HepG2 (cell line): ENCODE measurements at regions not wholly inside any gene's neighbourhood (a gene's known extent, or its start where the extent isn't known, plus 50 kb on each side); places are given as distances from the start of the nearest gene placed in this dataset.

Experiments used
- REXO4 ChIP-seq: sonication (generic); formaldehyde crosslinking; IDR thresholded peaks from 2 replicates; pipeline ENCODE4 v1.8.0; 2022; ENCODE audit warnings: missing genetic modification reagents, mild to moderate bottlenecking, borderline replicate concordance
- ZNF224 ChIP-seq: sonication (generic); formaldehyde crosslinking; IDR thresholded peaks from 2 replicates; pipeline ENCODE4 v1.5.0; 2020; ENCODE audit warnings: mild to moderate bottlenecking, missing genetic modification reagents
- ZNF660 ChIP-seq: sonication (generic); formaldehyde crosslinking; IDR thresholded peaks from 2 replicates; pipeline ENCODE4 v1.5.1; 2020; ENCODE audit warnings: mild to moderate bottlenecking, low read depth, missing genetic modification reagents, borderline replicate concordance
- TF ChIP-seq, protein P1 (sequence below): fragments of 450-650 bp; IDR thresholded peaks from 2 replicates; pipeline ENCODE4 v1.6.1; 2017; ENCODE audit warnings: mild to moderate bottlenecking

DNA sequence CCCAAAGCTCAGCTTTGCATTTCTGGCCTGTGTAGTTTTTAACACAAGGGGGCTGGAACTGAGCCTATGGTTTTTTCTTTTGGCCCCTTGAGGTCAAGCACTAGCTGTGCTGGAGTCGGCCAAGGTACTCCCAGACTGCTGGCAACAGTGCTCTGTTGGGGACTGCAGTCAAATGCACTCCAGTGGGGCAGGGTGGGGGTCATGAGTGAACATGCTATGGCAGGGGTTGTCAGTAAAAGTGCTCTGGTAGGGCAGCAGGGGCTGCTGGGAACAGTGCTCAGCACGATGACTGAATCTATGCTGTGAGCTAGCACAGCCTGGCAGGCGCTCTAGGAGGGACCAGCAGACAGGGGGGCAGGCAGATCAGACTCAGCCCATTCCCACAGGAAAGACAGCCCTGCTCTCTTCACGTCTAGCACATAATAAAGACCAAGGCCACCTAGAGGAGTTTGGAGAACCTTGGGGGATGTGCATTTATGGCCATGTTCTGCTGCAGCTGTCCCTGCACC is 55.0 kb upstream of the CERS6 start:
- TF ChIP-seq ZNF660 (CRISPR knock-in tag): no peak
- TF ChIP-seq, protein P1, sequence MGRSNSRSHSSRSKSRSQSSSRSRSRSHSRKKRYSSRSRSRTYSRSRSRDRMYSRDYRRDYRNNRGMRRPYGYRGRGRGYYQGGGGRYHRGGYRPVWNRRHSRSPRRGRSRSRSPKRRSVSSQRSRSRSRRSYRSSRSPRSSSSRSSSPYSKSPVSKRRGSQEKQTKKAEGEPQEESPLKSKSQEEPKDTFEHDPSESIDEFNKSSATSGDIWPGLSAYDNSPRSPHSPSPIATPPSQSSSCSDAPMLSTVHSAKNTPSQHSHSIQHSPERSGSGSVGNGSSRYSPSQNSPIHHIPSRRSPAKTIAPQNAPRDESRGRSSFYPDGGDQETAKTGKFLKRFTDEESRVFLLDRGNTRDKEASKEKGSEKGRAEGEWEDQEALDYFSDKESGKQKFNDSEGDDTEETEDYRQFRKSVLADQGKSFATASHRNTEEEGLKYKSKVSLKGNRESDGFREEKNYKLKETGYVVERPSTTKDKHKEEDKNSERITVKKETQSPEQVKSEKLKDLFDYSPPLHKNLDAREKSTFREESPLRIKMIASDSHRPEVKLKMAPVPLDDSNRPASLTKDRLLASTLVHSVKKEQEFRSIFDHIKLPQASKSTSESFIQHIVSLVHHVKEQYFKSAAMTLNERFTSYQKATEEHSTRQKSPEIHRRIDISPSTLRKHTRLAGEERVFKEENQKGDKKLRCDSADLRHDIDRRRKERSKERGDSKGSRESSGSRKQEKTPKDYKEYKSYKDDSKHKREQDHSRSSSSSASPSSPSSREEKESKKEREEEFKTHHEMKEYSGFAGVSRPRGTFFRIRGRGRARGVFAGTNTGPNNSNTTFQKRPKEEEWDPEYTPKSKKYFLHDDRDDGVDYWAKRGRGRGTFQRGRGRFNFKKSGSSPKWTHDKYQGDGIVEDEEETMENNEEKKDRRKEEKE: no peak
- no peak for TF ChIP-seq ZNF224
- TF ChIP-seq REXO4: no peak
